Uterus (tissue), 3 donors: ENCODE measurements at regions not wholly inside any gene's neighbourhood (a gene's known extent, or its start where the extent isn't known, plus 50 kb on each side); places are given as distances from the start of the nearest gene placed in this dataset.
A peak's percentile ranks its signal among the peaks of the same experiment; 100 is the strongest.

ENCODE experiments used
- DNase-seq, 2 donors: peaks; one replicate each; pipeline ENCODE4 v3.0.0-alpha.2; 2019 to 2020
- H3K27ac ChIP-seq, 2 donors: fragments of 200-600 bp; sonication (generic); 1 replicate in 1 of 2; 2 replicates in 1 of 2; pipeline ENCODE4 v1.5.1; 2016 to 2018
- H3K27me3 ChIP-seq, 2 donors: fragments of 200-600 bp; sonication (generic); one replicate each; pipeline ENCODE4 v1.5.1; 2018 to 2019; ENCODE audit warnings: control low read depth in 1 of 2
- H3K36me3 ChIP-seq, 2 donors: fragments of 200-600 bp; sonication (generic); one replicate each; pipeline ENCODE4 v1.5.1; 2019; ENCODE audit warnings: control low read depth in 1 of 2
- H3K4me1 ChIP-seq, 2 donors: fragments of 200-600 bp; sonication (generic); one replicate each; pipeline ENCODE4 v1.5.1; 2018 to 2019; ENCODE audit warnings: control low read depth in 1 of 2
- H3K4me3 ChIP-seq, 2 donors: fragments of 200-600 bp; sonication (generic); 1 replicate in 1 of 2; 2 replicates in 1 of 2; pipeline ENCODE4 v1.5.1; 2018 to 2019; ENCODE audit warnings: mild to moderate bottlenecking in 1 of 2
- H3K9me3 ChIP-seq, 2 donors: fragments of 200-600 bp; sonication (generic); one replicate each; pipeline ENCODE4 v1.5.1; 2019; ENCODE audit warnings: control low read depth in 1 of 2
- POLR2A ChIP-seq, 2 donors: fragments of 450-650 bp; IDR thresholded peaks; one replicate each; pipeline ENCODE4 v1.6.1; 2016; ENCODE audit warnings: antibody characterized with exemption in 2 of 2, mild to moderate bottlenecking in 1 of 2, moderate library complexity in 1 of 2
- intact Hi-C: fragments of 100-400 bp; cut with DNase I; formaldehyde crosslinking; loops from one replicate; pipeline ENCODE4 v1.15.1; 2023; ENCODE audit warnings: low total_unique reads
- TF ChIP-seq, protein P1 (sequence below), 4 experiments: fragments of 200-600 bp in 2 of 4; fragments of 450-650 bp in 2 of 4; sonication (generic) in 2 of 4; IDR thresholded peaks; one replicate each; pipeline ENCODE4 v1.5.1; 2016 to 2019; ENCODE audit warnings: antibody characterized with exemption in 4 of 4, mild to moderate bottlenecking in 2 of 4, moderate library complexity in 1 of 4
- donor health status: DM: yes; HTN: yes; CAD: no.

DNA sequence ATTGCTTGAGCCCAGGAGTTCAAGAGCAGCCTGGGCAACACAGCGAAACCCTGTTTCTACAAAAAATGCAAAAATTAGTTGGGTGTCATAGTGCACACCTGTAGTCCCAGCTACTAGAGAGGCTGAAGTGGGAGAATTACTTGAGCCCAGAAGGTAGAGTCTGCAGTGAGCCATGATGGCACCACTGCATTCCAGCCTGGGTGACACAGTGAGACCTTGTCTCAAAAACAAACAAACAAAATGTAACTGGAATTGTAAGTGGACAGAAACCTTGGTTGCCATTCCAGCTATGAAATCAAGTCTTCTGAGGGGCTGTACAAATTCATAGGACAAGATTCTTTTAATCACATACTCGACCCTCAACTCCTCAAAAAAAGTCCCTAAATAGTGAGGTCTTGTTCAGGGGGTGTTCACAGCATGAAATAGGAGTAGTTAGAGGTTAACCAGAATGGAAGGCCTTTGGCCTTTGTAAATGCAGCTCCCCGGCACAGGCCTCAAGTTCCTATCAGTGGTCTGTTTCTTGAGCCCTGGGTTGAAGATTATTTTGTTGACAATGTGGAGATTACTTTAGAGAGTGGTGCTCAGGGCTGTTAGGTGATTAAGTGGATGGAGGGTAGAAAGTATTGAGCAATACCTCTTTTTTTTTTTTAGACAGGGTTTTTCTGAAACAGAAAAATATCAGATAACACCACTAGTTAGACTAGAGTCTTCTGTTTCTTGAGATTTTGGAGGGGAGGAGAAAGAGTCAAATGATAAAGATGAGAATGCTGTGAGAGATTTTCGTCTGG, 138.7 kb upstream of the ZNF648 start:
- H3K4me3 ChIP-seq: no peak overlapping the region
- no peaks in the 10 kb centered on the region for H3K4me1 ChIP-seq
- H3K27ac ChIP-seq: no peak overlapping the region
- no peaks in the 10 kb centered on the region for H3K9me3 ChIP-seq
- no peaks in the 10 kb centered on the region for H3K27me3 ChIP-seq
- intact Hi-C loops: no loop called here
- no peak for DNase-seq
- TF ChIP-seq, protein P1, sequence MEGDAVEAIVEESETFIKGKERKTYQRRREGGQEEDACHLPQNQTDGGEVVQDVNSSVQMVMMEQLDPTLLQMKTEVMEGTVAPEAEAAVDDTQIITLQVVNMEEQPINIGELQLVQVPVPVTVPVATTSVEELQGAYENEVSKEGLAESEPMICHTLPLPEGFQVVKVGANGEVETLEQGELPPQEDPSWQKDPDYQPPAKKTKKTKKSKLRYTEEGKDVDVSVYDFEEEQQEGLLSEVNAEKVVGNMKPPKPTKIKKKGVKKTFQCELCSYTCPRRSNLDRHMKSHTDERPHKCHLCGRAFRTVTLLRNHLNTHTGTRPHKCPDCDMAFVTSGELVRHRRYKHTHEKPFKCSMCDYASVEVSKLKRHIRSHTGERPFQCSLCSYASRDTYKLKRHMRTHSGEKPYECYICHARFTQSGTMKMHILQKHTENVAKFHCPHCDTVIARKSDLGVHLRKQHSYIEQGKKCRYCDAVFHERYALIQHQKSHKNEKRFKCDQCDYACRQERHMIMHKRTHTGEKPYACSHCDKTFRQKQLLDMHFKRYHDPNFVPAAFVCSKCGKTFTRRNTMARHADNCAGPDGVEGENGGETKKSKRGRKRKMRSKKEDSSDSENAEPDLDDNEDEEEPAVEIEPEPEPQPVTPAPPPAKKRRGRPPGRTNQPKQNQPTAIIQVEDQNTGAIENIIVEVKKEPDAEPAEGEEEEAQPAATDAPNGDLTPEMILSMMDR (IDR thresholded peaks at IDR 0.05): no peak
- TF ChIP-seq POLR2A (IDR thresholded peaks at IDR 0.05): no peak
- no peaks in the 10 kb centered on the region for H3K36me3 ChIP-seq

DNA sequence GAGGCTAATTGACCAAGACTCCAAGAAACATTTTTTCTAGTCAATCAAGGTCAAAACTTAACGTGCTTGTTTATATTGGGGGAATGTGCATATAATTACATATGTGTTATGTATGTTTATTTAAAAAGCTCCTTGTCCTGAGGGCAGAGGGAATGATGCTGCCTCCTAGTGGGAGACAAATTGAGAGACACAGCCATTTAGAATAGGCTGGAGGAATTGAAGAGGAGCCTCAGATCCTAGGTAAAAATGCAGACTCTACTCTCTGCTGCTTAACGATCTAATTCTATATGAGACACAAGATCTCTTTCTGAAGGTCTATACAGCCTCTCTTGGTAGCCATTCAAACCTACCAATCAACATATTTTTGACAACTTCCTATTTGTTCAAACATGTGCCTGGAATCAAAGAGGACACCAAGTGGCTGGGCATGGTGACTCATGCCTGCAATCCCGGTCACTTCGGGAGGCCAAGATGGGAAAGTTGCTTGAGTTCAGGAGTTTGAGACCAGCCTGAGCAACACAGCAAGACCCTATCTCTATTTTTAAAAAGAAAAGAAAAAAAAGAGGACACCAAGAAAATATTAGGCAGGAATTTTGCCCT, 136.6 kb upstream of the ZNF648 start:
- intact Hi-C loops: no loop called here
- H3K4me1 ChIP-seq: no peaks in the 10 kb centered on the region

GRCh38 chr1:182196897-182197870, 135.7 kb upstream of the ZNF648 start:
- intact Hi-C loops: no loop called here
- no peak overlapping the region for H3K4me3 ChIP-seq
- H3K27me3 ChIP-seq: no peaks in the 10 kb centered on the region
- no peaks in the 10 kb centered on the region for H3K36me3 ChIP-seq
- no peaks in the 10 kb centered on the region for H3K4me1 ChIP-seq
- H3K9me3 ChIP-seq: no peaks in the 10 kb centered on the region
- TF ChIP-seq POLR2A (IDR thresholded peaks at IDR 0.05): no peak
- TF ChIP-seq, protein P1 (IDR thresholded peaks at IDR 0.05): no peak
- DNase-seq: peak; percentile 40 to 69
- peak overlapping the region; percentile 67 to 69 for H3K27ac ChIP-seq

More for the DNA sequence above, 136.6 kb upstream of the ZNF648 start:
- H3K27me3 ChIP-seq: no peaks in the 10 kb centered on the region
- TF ChIP-seq, protein P1 (IDR thresholded peaks at IDR 0.05): peak in 2 of 4 experiments; percentile 16
- no peak for TF ChIP-seq POLR2A (IDR thresholded peaks at IDR 0.05)
- no peaks in the 10 kb centered on the region for H3K9me3 ChIP-seq
- no peak overlapping the region for H3K4me3 ChIP-seq
- no peaks in the 10 kb centered on the region for H3K36me3 ChIP-seq
- no peak for DNase-seq
- H3K27ac ChIP-seq: peak overlapping the region; percentile 67 to 69

- intact Hi-C loops: no loop called here
- no peak for DNase-seq
- Histone ChIP-seq H3K36me3 (no peaks in the 10 kb centered on the region), H3K4me1 (no peaks in the 10 kb centered on the region), H3K4me3 (no peak overlapping the region), H3K9me3 (no peaks in the 10 kb centered on the region), H3K27ac (no peak overlapping the region), H3K27me3 (no peaks in the 10 kb centered on the region)
- TF ChIP-seq, protein P1 (IDR thresholded peaks at IDR 0.05): no peak
- no peak for TF ChIP-seq POLR2A (IDR thresholded peaks at IDR 0.05)
These were observed 134.2 kb upstream of the ZNF648 start for GRCh38 chr1:182195733-182196132.
